ENCODE measurements at regions not wholly inside any gene's neighbourhood (a gene's known extent, or its start where the extent isn't known, plus 50 kb on each side); places are given as distances from the start of the nearest gene placed in this dataset.
"Not testable (repeated sequence)": the region's sequence is repeated elsewhere in the genome, so short reads cannot be mapped to it uniquely, and the experiment has no call there.

- Mint-ChIP-seq H3K4me3 (no peak overlapping the region), H3K27ac (no peak overlapping the region), H3K9me3 (no peaks in the 10 kb centered on the region), H3K27me3 (ENCODE audit: low read depth, poor library complexity) (peaks cover 5% of the 10 kb centered on the region), H3K36me3 (ENCODE audit: low read depth) (no peaks in the 10 kb centered on the region), H3K4me1 (no peaks in the 10 kb centered on the region)
- no peak for DNase-seq
- TF ChIP-seq CTCF (IDR thresholded peaks at IDR 0.05): no peak
These were observed 1175.9 kb upstream of the B3GALT2 start for GRCh38 chr1:194362327-194362726.

DNA sequence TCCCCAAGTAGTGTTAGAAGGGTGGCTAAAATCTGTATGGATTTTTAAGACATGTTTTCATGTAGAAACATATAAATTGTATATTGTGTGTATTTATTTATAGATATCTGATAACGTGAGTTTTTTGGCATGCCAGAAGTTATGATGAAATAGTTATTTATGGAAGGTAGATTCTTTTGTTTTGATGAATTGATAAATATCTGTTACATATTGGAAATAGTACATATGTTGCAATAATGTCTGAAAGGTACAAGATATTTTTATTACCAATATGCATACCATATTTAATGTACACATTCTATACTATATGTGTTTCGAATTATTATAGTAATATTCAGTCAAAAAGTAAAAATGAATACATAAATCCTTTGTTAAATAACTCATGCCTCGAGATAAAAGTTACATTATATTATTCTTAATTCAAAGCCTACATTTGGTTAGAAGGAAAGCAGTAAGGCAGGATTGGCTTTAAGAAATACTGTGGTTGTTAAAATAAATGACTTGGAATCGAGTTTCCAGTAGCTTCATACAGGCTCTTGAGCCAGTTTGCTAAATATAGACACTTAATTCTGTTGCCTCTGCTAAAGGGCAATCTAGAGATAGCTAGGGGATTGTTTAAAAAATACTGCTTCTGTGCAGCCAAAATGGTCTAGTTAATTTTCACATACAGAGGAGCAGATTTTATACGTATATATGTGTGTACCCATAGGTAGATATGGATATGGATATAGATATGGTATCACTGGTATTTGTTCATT is 1175.1 kb upstream of the B3GALT2 start:
- Mint-ChIP-seq H3K27ac (no peak overlapping the region), H3K27me3 (ENCODE audit: low read depth, poor library complexity) (peaks cover 5% of the 10 kb centered on the region), H3K9me3 (no peaks in the 10 kb centered on the region), H3K36me3 (ENCODE audit: low read depth) (no peaks in the 10 kb centered on the region), H3K4me3 (no peak overlapping the region), H3K4me1 (no peaks in the 10 kb centered on the region)
- no peak for TF ChIP-seq CTCF (IDR thresholded peaks at IDR 0.05)
- DNase-seq: no peak

- no peak overlapping the region for H3K27ac Mint-ChIP-seq
- no peaks in the 10 kb centered on the region for H3K36me3 Mint-ChIP-seq (ENCODE audit: low read depth)
- peaks cover 5% of the 10 kb centered on the region for H3K27me3 Mint-ChIP-seq (ENCODE audit: low read depth, poor library complexity)
- TF ChIP-seq CTCF (IDR thresholded peaks at IDR 0.05): no peak
- H3K4me3 Mint-ChIP-seq: no peak overlapping the region
- no peaks in the 10 kb centered on the region for H3K9me3 Mint-ChIP-seq
- H3K4me1 Mint-ChIP-seq: no peaks in the 10 kb centered on the region
- DNase-seq: no peak
These were observed 1171.8 kb upstream of the B3GALT2 start for GRCh38 chr1:194358208-194358581.

- H3K9me3 Mint-ChIP-seq; H3K4me3 Mint-ChIP-seq; H3K36me3 Mint-ChIP-seq (ENCODE audit: low read depth); H3K4me1 Mint-ChIP-seq; DNase-seq; H3K27me3 Mint-ChIP-seq (ENCODE audit: low read depth, poor library complexity): not testable (repeated sequence)
- H3K27ac Mint-ChIP-seq: peak overlapping the region; percentile 90
These were observed 1171.3 kb upstream of the B3GALT2 start for GRCh38 chr1:194357573-194358207.

- no peak overlapping the region for H3K27ac Mint-ChIP-seq
- H3K4me3 Mint-ChIP-seq: no peak overlapping the region
- H3K4me1 Mint-ChIP-seq: no peaks in the 10 kb centered on the region
- H3K9me3 Mint-ChIP-seq: no peaks in the 10 kb centered on the region
- DNase-seq: no peak
- peaks cover 4% of the 10 kb centered on the region for H3K27me3 Mint-ChIP-seq (ENCODE audit: low read depth, poor library complexity)
- no peak for TF ChIP-seq CTCF (IDR thresholded peaks at IDR 0.05)
- no peaks in the 10 kb centered on the region for H3K36me3 Mint-ChIP-seq (ENCODE audit: low read depth)
These were observed 1169.2 kb upstream of the B3GALT2 start for GRCh38 chr1:194355488-194356106.

GRCh38 chr1:194353121-194353520 is 1166.7 kb upstream of the B3GALT2 start:
- no peaks in the 10 kb centered on the region for H3K36me3 Mint-ChIP-seq (ENCODE audit: low read depth)
- no peak overlapping the region for H3K27ac Mint-ChIP-seq
- no peaks in the 10 kb centered on the region for H3K4me1 Mint-ChIP-seq
- no peak overlapping the region for H3K4me3 Mint-ChIP-seq
- no peaks in the 10 kb centered on the region for H3K9me3 Mint-ChIP-seq
- DNase-seq: no peak
- TF ChIP-seq CTCF (IDR thresholded peaks at IDR 0.05): no peak
- peaks cover 4% of the 10 kb centered on the region for H3K27me3 Mint-ChIP-seq (ENCODE audit: low read depth, poor library complexity)
